ENCODE measurements at regions not wholly inside any gene's neighbourhood (a gene's known extent, or its start where the extent isn't known, plus 50 kb on each side); places are given as distances from the start of the nearest gene placed in this dataset.

DNA sequence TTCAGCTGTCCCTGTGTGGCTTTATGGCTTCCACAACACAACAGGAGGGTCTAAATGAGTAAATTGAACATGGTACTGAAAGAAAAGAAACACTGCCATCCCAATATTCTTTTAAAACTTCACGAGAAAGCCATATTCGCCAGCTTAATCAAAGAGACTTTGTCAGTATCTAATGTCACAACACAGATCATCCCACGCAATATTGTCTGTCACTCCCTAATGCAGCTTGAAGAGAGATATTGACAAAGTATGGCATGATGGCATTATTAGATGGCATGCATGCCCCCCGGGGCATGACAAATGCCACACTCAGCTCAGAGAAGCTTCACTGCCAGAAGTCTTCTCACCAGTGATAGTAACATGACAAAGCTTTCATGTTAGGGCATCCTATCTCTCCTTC is 197.8 kb downstream of the TTC8 start:
- DNase-seq, result no peak

GRCh38 chr14:89024691-89025090 is 200.2 kb downstream of the TTC8 start:
- DNase-seq, result no peak

- DNase-seq, result no peak
Measured at GRCh38 chr14:89025561-89026236, 201.2 kb downstream of the TTC8 start.

GRCh38 chr14:89027097-89027740 is 202.8 kb downstream of the TTC8 start:
- peak; percentile 62 to 71 for DNase-seq

- no peak for DNase-seq
Measured at GRCh38 chr14:89028462-89029134, 204.1 kb downstream of the TTC8 start.

GRCh38 chr14:89029961-89030694 is 205.7 kb downstream of the TTC8 start:
- DNase-seq, result no peak

DNA sequence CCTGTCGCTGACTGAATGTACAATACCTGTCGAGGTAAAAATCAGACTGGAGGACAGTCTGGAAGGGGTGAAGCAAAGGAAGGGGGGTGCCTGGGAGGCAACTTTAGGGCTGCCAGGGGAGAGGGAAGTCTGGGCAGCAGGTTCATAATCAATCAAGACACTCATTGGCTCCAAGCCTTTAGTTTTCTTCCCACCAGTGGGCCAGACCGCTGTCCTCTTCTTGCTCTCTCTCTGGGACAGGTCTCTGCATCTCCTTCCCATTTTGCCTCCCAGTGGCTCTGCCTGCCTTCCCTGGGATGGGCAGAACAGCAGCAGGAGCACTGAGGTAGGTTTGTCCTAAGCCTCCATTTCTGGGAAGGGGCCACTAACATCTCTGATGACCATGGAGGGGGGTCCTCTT is 206.5 kb downstream of the TTC8 start:
- no peak for DNase-seq

- no peak for DNase-seq
Measured at GRCh38 chr14:89032086-89032649, 207.7 kb downstream of the TTC8 start.

- no peak for DNase-seq
Measured at GRCh38 chr14:89033756-89034155, 209.3 kb downstream of the TTC8 start.

GRCh38 chr14:89036371-89036770 is 211.9 kb downstream of the TTC8 start:
- no peak for DNase-seq

- DNase-seq, result no peak
Measured at GRCh38 chr14:89037065-89037464, 212.6 kb downstream of the TTC8 start.

GRCh38 chr14:89040080-89040459 is 215.6 kb downstream of the TTC8 start:
- DNase-seq, result no peak

DNA sequence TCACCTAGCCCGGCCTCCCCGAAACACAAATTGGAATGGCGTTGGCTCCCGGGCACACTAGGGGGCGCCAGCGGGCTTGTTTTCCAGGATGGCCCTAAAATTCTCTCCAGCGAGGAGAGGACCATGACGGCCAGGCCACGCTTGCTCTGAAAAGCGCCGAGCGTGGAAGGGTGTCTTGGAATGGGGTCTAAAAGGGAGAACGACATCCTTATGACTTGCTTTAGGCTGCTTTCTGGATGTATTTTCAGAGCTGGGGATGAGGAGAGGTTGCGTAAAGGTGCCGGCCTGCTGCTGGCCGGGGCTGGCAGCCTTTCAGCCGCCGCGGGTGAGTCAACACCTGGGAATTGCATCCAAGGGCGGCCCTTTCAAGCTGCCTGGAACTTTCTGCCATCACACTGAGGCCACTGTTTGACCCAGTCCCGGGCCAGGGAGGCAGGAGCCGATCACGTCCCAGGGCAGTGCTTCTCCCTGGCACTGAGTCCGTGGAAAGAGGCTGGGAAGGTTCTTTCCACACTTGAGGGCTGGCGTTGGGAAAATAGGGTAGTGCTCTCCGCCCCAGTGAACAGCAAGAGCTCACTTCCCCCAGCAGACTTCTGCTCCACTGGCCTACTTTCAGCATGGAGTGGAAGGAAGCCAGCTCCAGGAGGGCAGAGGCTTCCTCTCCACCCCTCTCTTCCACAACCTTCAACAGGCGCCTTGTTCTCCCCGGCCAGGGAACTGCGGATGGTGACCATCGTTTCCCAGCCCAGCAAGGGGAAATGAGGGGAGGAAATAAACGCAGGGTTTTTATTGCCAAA is 216.2 kb downstream of the TTC8 start:
- DNase-seq, result peak; percentile 90 to 91

GRCh38 chr14:89041257-89041582 is 216.8 kb downstream of the TTC8 start:
- no peak for DNase-seq

DNA sequence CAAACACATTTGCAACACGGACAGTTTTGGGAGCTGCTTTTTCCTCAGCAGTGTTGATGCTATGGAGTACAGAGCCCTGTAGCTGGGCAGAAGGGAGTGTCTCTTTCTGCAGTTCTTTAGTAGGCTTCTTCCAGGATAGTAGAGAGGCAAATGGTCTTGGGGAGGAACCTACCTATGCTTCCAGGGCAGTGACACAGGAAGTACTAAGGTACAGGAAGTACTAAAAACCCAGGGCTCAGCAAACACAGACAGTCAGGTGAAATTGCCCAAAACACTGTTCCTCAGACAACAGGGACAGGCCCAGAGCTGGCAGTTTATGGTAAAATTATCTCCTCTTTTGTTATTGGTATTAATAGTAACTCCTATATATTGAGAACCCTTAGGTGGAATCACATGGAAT is 217.6 kb downstream of the TTC8 start:
- no peak for DNase-seq

DNA sequence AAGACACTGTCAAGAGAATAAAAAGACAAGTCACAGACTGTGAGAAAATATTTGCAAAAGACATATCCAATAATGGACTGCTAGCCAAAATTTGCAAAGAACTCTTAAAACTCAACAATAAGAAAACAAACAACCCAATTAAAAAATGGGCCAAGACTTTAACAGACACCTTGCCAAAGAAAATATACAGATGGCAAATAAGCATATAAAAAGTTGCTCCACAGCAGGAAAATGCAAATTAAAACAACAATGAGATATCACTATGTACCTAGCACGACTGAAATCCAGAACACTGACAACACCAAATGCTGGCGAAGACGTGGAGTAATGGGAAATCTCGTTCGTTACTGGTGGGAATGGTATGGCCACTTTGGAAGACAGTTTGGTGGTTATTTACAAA is 228.9 kb downstream of the TTC8 start:
- no peak for DNase-seq

- DNase-seq, result no peak
Measured at GRCh38 chr14:89056394-89056793, 231.9 kb downstream of the TTC8 start.

GRCh38 chr14:89058697-89059096 is 234.2 kb downstream of the TTC8 start:
- no peak for DNase-seq

DNA sequence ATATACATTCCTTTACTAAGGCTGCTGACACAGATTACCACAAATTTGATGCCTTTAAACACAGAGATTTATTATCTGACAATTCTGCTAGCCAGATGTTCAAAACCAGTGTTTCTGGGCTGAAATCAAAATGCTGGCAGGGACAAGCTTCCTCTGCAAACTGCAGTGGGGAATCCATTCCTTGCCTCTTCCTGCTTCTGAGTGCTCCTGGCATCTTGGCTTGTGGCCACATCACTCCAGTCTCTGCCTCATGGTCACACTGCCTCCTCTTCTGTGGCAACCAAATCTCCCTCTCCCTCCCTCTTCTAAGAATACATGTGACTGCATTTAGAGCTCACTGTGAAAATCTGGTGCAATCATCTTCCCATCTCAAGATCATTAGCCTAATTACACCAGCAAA is 235.7 kb downstream of the TTC8 start:
- no peak for DNase-seq

DNA sequence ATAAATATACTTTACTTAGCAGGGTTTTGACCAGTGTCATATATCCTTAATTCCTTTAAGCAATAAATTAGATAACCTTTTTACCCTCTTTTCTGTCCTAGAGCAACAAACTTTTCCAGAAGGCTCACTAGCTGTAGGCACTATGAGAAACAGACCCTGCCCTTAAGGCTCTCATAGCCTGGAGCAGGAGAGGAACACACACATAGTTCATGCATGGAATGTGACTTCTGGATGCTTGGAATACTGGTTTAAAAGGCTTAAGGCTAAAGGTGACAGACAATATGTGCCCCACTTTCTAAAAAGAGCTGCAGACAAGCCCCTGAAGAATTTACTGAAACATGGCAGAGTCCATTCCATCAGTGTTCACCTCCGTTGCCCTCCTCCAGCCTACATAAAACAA is 237.2 kb downstream of the TTC8 start:
- no peak for DNase-seq

DNA sequence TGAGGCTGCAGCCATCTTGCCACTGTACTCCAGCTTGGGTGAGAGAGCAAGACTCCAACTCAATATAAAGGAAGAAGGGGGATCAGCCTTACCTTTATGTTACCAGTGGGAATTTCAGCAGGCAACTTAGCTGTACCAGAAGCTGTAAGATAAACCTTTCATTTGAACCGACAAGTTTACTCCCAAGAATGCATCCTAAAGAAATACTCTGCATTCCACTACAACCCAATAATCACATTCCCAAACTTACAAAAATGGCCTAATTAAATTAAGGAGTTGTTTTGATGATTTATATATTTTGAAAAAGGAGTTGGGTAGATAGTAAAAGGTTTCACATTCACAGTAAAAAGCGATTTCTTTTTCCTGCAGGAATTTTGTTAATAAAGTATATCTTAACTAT is 241.4 kb downstream of the TTC8 start:
- DNase-seq, result no peak

- DNase-seq, result no peak
Measured at GRCh38 chr14:89067293-89067972, 243.0 kb downstream of the TTC8 start.

All from stimulated activated CD4-positive, alpha-beta T cell treated with anti-CD3 and anti-CD28 coated beads, Interleukin-2, amount 100 ng/mL, for 24 hours (primary cell).